Common myeloid progenitor, CD34-positive (primary cell): ENCODE measurements at regions not wholly inside any gene's neighbourhood (a gene's known extent, or its start where the extent isn't known, plus 50 kb on each side); places are given as distances from the start of the nearest gene placed in this dataset.

Experiments
- CTCF ChIA-PET: fragments of 350-600 bp; sonication (Branson Sonifier 250); formaldehyde crosslinking; loops from one replicate; lab custom pipeline; 2021; ENCODE audit warnings: antibody characterized with exemption; lab: Charles Lee
- POLR2A ChIA-PET: fragments of 350-600 bp; sonication (Branson Sonifier 250); formaldehyde crosslinking; loops from one replicate; lab custom pipeline; 2021; ENCODE audit warnings: antibody characterized with exemption; lab: Charles Lee
- DNase-seq, 3 donors: peaks; one replicate each; pipeline versions ENCODE4 v3.0.0 to v3.0.0-alpha.2; 2013
- H3K27ac ChIP-seq, 2 experiments: 1 replicate in 1 of 2; 2 replicates in 1 of 2; pipeline ENCODE4 v1.7.0; 2013; ENCODE audit warnings: inconsistent platforms in 2 of 2, low read length in 2 of 2, mild to moderate bottlenecking in 2 of 2, low read depth in 1 of 2, moderate library complexity in 1 of 2; ENCODE audit not compliant: severe bottlenecking in 2 of 2, insufficient read depth in 1 of 2, poor library complexity in 1 of 2
- H3K27me3 ChIP-seq, 5 experiments: replicated peaks in 2 of 5; 1 replicate in 3 of 5; 2 replicates in 2 of 5; pipeline versions ENCODE4 v1.6.1 to v1.7.0; 2013; ENCODE audit warnings: low read length in 4 of 5, mild to moderate bottlenecking in 2 of 5, moderate library complexity in 2 of 5, inconsistent platforms in 1 of 5; ENCODE audit not compliant: insufficient read depth in 5 of 5, control insufficient read depth in 4 of 5
- H3K36me3 ChIP-seq, 4 experiments: 1 replicate in 2 of 4; 2 replicates in 2 of 4; pipeline versions ENCODE4 v1.6.1 to v1.7.0; 2013; ENCODE audit warnings: low read length in 3 of 4, control low read depth in 1 of 4, mild to moderate bottlenecking in 1 of 4; ENCODE audit not compliant: control insufficient read depth in 4 of 4, insufficient read depth in 4 of 4
- H3K4me1 ChIP-seq, 4 experiments: 1 replicate in 3 of 4; 2 replicates in 1 of 4; pipeline versions ENCODE4 v1.6.1 to v1.7.1; 2013; ENCODE audit warnings: low read length in 3 of 4, mild to moderate bottlenecking in 3 of 4, control low read depth in 1 of 4, inconsistent platforms in 1 of 4, moderate library complexity in 1 of 4; ENCODE audit not compliant: control insufficient read depth in 4 of 4, insufficient read depth in 4 of 4; ENCODE audit errors: control extremely low read depth in 1 of 4
- H3K4me3 ChIP-seq, 7 experiments: 1 replicate in 4 of 7; 2 replicates in 3 of 7; pipeline versions ENCODE4 v1.5.1 to v1.7.0; 2013; ENCODE audit warnings: mild to moderate bottlenecking in 7 of 7, low read length in 6 of 7, moderate library complexity in 6 of 7, inconsistent platforms in 2 of 7, low read depth in 2 of 7, control low read depth in 1 of 7; ENCODE audit not compliant: insufficient read depth in 4 of 7, control insufficient read depth in 1 of 7; ENCODE audit errors: extremely low read depth in 1 of 7
- H3K9me3 ChIP-seq, 5 experiments: 1 replicate in 4 of 5; 2 replicates in 1 of 5; pipeline versions ENCODE4 v1.6.1 to v1.7.1; 2013; ENCODE audit warnings: low read length in 4 of 5, mild to moderate bottlenecking in 2 of 5, inconsistent platforms in 1 of 5, low read depth in 1 of 5, moderate library complexity in 1 of 5; ENCODE audit not compliant: control insufficient read depth in 4 of 5, insufficient read depth in 2 of 5; ENCODE audit errors: control extremely low read depth in 1 of 5
- WGBS: methylation state at CpG from one replicate; pipeline ENCODE4 v1.1.5; 2013; ENCODE audit not compliant: insufficient coverage; 5-methylcytosine and 5-hydroxymethylcytosine counted together

- no peaks in the 10 kb centered on the region for H3K27me3 ChIP-seq
- WGBS, result 100% methylated on average over 2 of the region's 3 CpGs
- H3K27ac ChIP-seq, result no peak overlapping the region
- peaks cover 0 to 27% (median 14%) of the 10 kb centered on the region in 4 experiments for H3K4me1 ChIP-seq
- H3K9me3 ChIP-seq, result no peaks in the 10 kb centered on the region
- ChIA-PET POLR2A (interaction anchor here (0.6 kb wide), 1 partner anchor 33 kb away, joined by 3 read pairs; no protein-coding TSS in a partner anchor), CTCF (interaction anchor here (0.6 to 1.8 kb wide), 4 partner anchors 10 to 677 kb away, joined by 3 to 6 read pairs (median 4); no protein-coding TSS in a partner anchor)
- H3K4me3 ChIP-seq, result no peak overlapping the region
- H3K36me3 ChIP-seq, result no peaks in the 10 kb centered on the region
- DNase-seq, result peak in 2 of 3 donors; percentile 58 to 64
Measured at GRCh38 chr1:209406168-209406567, 177.3 kb upstream of the CAMK1G start.

DNA sequence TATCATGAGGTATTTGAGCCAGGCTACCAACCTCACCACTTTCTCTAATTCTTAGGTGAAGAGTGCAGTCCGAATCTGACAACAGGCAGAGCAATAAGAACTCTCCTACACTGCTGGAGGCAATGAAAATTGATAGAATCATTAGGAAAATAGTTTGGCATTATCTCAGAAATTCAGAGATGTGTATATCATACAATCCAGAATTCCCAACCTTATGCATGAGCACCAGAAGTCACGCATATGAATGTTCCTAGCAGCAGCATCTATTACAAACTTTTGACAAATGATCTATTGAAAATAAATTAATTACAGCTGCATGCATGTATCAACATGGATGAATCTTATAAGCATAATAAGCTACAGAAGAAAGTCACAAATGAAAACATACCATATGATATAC, 176.9 kb upstream of the CAMK1G start:
- POLR2A ChIA-PET, result no interaction called here
- CTCF ChIA-PET, result interaction anchor here (1.8 kb wide), 1 partner anchor 10 kb away, joined by 6 read pairs; no protein-coding TSS in a partner anchor
- H3K4me3 ChIP-seq, result no peak overlapping the region
- no peaks in the 10 kb centered on the region for H3K27me3 ChIP-seq
- no peaks in the 10 kb centered on the region for H3K36me3 ChIP-seq
- H3K9me3 ChIP-seq, result no peaks in the 10 kb centered on the region
- peaks cover 0 to 31% (median 18%) of the 10 kb centered on the region in 4 experiments for H3K4me1 ChIP-seq
- DNase-seq, result no peak
- WGBS, result 100% methylated on average over 1 of the region's 2 CpGs
- H3K27ac ChIP-seq, result no peak overlapping the region

GRCh38 chr1:209409780-209410179, 173.7 kb upstream of the CAMK1G start:
- H3K4me3 ChIP-seq, result no peak overlapping the region
- WGBS, result no CpG with 5 or more reads among the region's 2 CpGs
- no peaks in the 10 kb centered on the region for H3K36me3 ChIP-seq
- H3K27me3 ChIP-seq, result no peaks in the 10 kb centered on the region
- H3K9me3 ChIP-seq, result no peaks in the 10 kb centered on the region
- DNase-seq, result no peak
- ChIA-PET CTCF (no interaction called here), POLR2A (no interaction called here)
- peaks cover 2 to 30% (median 22%) of the 10 kb centered on the region in 4 experiments for H3K4me1 ChIP-seq
- no peak overlapping the region for H3K27ac ChIP-seq

DNA sequence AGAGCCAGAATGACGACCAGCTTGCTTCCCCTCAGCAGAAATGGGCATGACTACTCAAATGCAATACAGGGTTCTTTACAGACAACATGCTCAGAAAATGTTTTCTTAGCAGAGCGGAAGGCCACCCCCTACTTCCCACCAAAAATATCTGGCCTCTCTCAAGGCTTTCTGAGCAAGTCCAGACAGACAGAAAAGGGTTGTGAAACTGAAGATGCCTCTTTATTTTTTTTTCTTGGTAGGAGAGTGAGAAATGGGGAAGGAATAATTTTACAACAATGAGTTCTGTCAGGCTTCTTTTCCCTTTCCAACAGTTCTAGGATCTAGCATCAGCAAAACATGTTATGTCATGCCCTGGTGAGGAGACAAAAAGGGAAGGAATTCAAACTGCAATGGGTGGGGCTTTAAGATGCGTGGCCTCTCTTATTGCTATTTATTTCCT, 172.0 kb upstream of the CAMK1G start:
- CTCF ChIA-PET, result interaction anchor here (1.2 kb wide), 1 partner anchor 25 kb away, joined by 3 read pairs; no protein-coding TSS in a partner anchor

DNA sequence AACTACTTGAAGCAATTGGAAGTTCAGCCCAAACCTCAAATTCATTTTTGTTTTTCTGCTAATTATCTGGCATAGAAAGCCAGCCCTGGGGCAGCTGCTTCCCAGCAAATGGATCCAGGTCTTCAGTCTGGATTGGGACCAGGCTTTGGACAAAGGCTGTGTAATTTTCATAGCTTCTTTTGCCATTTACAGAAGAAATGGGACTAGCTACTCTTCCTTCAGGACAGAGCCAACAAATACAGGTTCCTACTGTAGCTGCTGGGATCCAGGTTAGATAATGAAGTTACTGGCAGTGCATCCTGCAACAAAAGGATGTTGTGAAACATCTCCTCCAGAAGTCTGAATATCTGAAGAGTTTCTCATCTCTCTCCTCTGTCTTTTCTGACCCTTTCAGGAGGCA, 171.5 kb upstream of the CAMK1G start:
- ChIA-PET POLR2A (no interaction called here), CTCF (no interaction called here)
- no peaks in the 10 kb centered on the region for H3K9me3 ChIP-seq
- H3K27ac ChIP-seq, result peak overlapping the region in 1 of 2 experiments; percentile 20
- no peak overlapping the region for H3K4me3 ChIP-seq
- H3K36me3 ChIP-seq, result no peaks in the 10 kb centered on the region
- no peak for DNase-seq
- H3K27me3 ChIP-seq, result peaks cover 0 to 2% (median 0%) of the 10 kb centered on the region in 5 experiments
- H3K4me1 ChIP-seq, result peaks cover 2 to 15% (median 14%) of the 10 kb centered on the region in 4 experiments

More for the DNA sequence above, 172.0 kb upstream of the CAMK1G start:
- no peaks in the 10 kb centered on the region for H3K36me3 ChIP-seq
- peak in 2 of 3 donors; percentile 44 to 58 for DNase-seq
- peaks cover 2 to 15% (median 14%) of the 10 kb centered on the region in 4 experiments for H3K4me1 ChIP-seq
- H3K9me3 ChIP-seq, result no peaks in the 10 kb centered on the region
- H3K27ac ChIP-seq, result peak overlapping the region in 1 of 2 experiments; percentile 6
- peaks cover 0 to 2% (median 0%) of the 10 kb centered on the region in 5 experiments for H3K27me3 ChIP-seq
- POLR2A ChIA-PET, result no interaction called here
- 49% methylated on average over 2 of the region's 3 CpGs for WGBS
- no peak overlapping the region for H3K4me3 ChIP-seq

DNA sequence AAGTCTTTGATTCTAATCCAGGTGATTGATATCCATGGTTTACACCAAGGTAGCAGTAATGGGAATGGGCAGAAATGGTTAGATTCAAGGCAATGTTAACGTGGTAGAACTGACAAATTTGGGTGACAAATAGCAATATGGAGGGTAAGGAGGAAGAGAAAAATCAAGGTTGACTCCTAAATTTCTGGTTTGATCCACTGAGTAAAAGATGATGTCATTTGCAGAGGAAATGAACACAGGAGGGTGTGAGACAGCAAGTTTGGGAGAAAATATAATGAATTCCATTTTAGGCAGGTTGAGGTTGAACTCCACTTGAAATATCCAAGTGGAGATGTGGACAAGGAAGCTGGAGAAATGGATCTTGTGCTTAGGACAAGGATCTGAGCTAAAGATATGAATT, 170.9 kb upstream of the CAMK1G start:
- Histone ChIP-seq H3K27ac (no peak overlapping the region), H3K27me3 (peaks cover 0 to 2% (median 0%) of the 10 kb centered on the region in 5 experiments), H3K36me3 (no peaks in the 10 kb centered on the region), H3K4me3 (no peak overlapping the region), H3K4me1 (peaks cover 2 to 15% (median 14%) of the 10 kb centered on the region in 4 experiments), H3K9me3 (no peaks in the 10 kb centered on the region)
- 100% methylated on average over 1 of the region's 1 CpG for WGBS
- ChIA-PET CTCF (no interaction called here), POLR2A (no interaction called here)
- DNase-seq, result no peak

DNA sequence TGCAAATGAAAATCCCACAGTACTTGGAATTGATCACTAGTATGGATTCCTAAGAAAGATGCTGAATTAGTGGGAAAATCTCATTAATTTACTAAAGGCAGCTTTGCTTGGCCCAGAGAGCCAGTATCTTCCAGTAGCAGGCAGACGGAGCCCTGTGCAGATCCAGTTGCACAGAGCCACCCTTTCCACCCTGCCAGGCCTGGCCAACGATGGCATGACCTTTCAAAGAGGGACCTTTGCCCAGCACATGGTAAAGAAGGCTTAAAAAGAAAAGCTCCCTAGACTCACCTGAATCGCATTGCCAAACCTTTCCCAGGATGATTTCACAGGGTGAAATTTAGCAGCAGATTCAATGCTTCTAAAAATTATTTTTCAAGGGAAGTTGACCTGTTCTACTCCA, 170.5 kb upstream of the CAMK1G start:
- H3K9me3 ChIP-seq, result no peaks in the 10 kb centered on the region
- CTCF ChIA-PET, result no interaction called here
- peaks cover 2 to 15% (median 14%) of the 10 kb centered on the region in 4 experiments for H3K4me1 ChIP-seq
- no peak overlapping the region for H3K4me3 ChIP-seq
- no peak overlapping the region for H3K27ac ChIP-seq
- DNase-seq, result no peak
- WGBS, result 96% methylated on average over 3 of the region's 3 CpGs
- no peaks in the 10 kb centered on the region for H3K36me3 ChIP-seq
- peaks cover 0 to 2% (median 0%) of the 10 kb centered on the region in 5 experiments for H3K27me3 ChIP-seq
- POLR2A ChIA-PET, result interaction anchor here (0.6 kb wide), 1 partner anchor 25 kb away, joined by 6 read pairs; no protein-coding TSS in a partner anchor
